Neuronal stem cell (in vitro differentiated cells): ENCODE measurements at regions not wholly inside any gene's neighbourhood (a gene's known extent, or its start where the extent isn't known, plus 50 kb on each side); places are given as distances from the start of the nearest gene placed in this dataset.

Experiments
- DNase-seq: peaks from one replicate; pipeline ENCODE4 v3.0.0-alpha.2; 2013; ENCODE audit warnings: low spot score
- H2AFZ ChIP-seq: one replicate; pipeline ENCODE4 v1.6.1; 2013; ENCODE audit warnings: mild to moderate bottlenecking, low read length, inconsistent platforms
- H2AK5ac ChIP-seq: 2 replicates; pipeline ENCODE4 v1.6.1; 2013; ENCODE audit warnings: low read depth, mild to moderate bottlenecking, inconsistent platforms, low read length, moderate library complexity, mixed read lengths
- H2BK120ac ChIP-seq: 2 replicates; pipeline ENCODE4 v1.6.1; 2013; ENCODE audit warnings: low read depth, mild to moderate bottlenecking, inconsistent platforms, low read length, moderate library complexity, mixed read lengths
- H2BK12ac ChIP-seq: one replicate; pipeline ENCODE4 v1.6.1; 2013; ENCODE audit warnings: low read length, inconsistent platforms
- H2BK15ac ChIP-seq: 2 replicates; pipeline ENCODE4 v1.6.1; 2013; ENCODE audit warnings: mild to moderate bottlenecking, low read length, inconsistent platforms, mixed read lengths
- H2BK5ac ChIP-seq: one replicate; pipeline ENCODE4 v1.6.1; 2013; ENCODE audit warnings: inconsistent platforms, mild to moderate bottlenecking, low read length, moderate library complexity
- H3K14ac ChIP-seq: one replicate; pipeline ENCODE4 v1.6.1; 2013; ENCODE audit warnings: low read length, inconsistent platforms
- H3K18ac ChIP-seq: 2 replicates; pipeline ENCODE4 v1.6.1; 2013; ENCODE audit warnings: low read length, inconsistent platforms
- H3K23ac ChIP-seq: 2 replicates; pipeline ENCODE4 v1.6.1; 2013; ENCODE audit warnings: low read depth, mild to moderate bottlenecking, mixed read lengths, low read length, inconsistent platforms; ENCODE audit not compliant: poor library complexity
- H3K27ac ChIP-seq: replicated peaks from 3 replicates; pipeline ENCODE4 v1.5.1; 2013; ENCODE audit warnings: low read length, inconsistent platforms
- H3K27me3 ChIP-seq, 3 experiments: 2 replicates each; pipeline ENCODE4 v1.6.1; 2013; ENCODE audit warnings: low read length in 3 of 3, mild to moderate bottlenecking in 2 of 3, inconsistent platforms in 1 of 3, low read depth in 1 of 3, mixed read lengths in 1 of 3, moderate library complexity in 1 of 3; ENCODE audit not compliant: control insufficient read depth in 3 of 3, insufficient read depth in 3 of 3
- H3K36me3 ChIP-seq, 2 donors: replicated peaks in 1 of 2; 2 replicates each; pipeline ENCODE4 v1.6.1; 2013; ENCODE audit warnings: low read length in 2 of 2; ENCODE audit not compliant: control insufficient read depth in 2 of 2, insufficient read depth in 2 of 2
- H3K4ac ChIP-seq: 2 replicates; pipeline ENCODE4 v1.6.1; 2013; ENCODE audit warnings: inconsistent platforms, mild to moderate bottlenecking, low read length, moderate library complexity
- H3K4me1 ChIP-seq, 2 donors: 1 replicate in 1 of 2; 2 replicates in 1 of 2; pipeline ENCODE4 v1.6.1; 2013; ENCODE audit warnings: low read length in 2 of 2, low read depth in 1 of 2; ENCODE audit not compliant: control insufficient read depth in 2 of 2, insufficient read depth in 1 of 2
- H3K4me2 ChIP-seq: one replicate; pipeline ENCODE4 v1.6.1; 2013; ENCODE audit warnings: mild to moderate bottlenecking, low read length, inconsistent platforms; ENCODE audit not compliant: insufficient read depth, poor library complexity, severe bottlenecking
- H3K4me3 ChIP-seq, 2 donors: 2 replicates each; pipeline ENCODE4 v1.5.1; 2013; ENCODE audit warnings: low read length in 2 of 2, mild to moderate bottlenecking in 2 of 2, inconsistent platforms in 1 of 2, moderate library complexity in 1 of 2
- H3K79me1 ChIP-seq: one replicate; pipeline ENCODE4 v1.6.1; 2013; ENCODE audit warnings: low read depth, mild to moderate bottlenecking, inconsistent platforms, low read length, moderate library complexity
- H3K9ac ChIP-seq: one replicate; pipeline ENCODE4 v1.6.1; 2013; ENCODE audit warnings: mild to moderate bottlenecking, low read depth, low read length, inconsistent platforms; ENCODE audit not compliant: poor library complexity
- H3K9me3 ChIP-seq, 2 donors: replicated peaks in 1 of 2; 2 replicates each; pipeline versions ENCODE3 to v1.6.1; 2013; ENCODE audit warnings: low read length in 2 of 2, mild to moderate bottlenecking in 2 of 2, inconsistent platforms in 1 of 2, low read depth in 1 of 2, mixed read lengths in 1 of 2, moderate library complexity in 1 of 2; ENCODE audit not compliant: control insufficient read depth in 2 of 2, insufficient read depth in 1 of 2
- H4K8ac ChIP-seq: one replicate; pipeline ENCODE4 v1.6.1; 2013; ENCODE audit warnings: low read depth, mild to moderate bottlenecking, inconsistent platforms, low read length, moderate library complexity
- H4K91ac ChIP-seq: one replicate; pipeline ENCODE4 v1.6.1; 2013; ENCODE audit warnings: low read length, low read depth, mild to moderate bottlenecking, inconsistent platforms; ENCODE audit not compliant: poor library complexity
- WGBS, 2 donors: extraction: QIAGEN DNeasy Blood & Tissue Kit; methylation state at CpG; one replicate each; pipeline ENCODE4 v1.1.7; 2013; ENCODE audit warnings: missing lambda C conversion rate in 2 of 2, mixed read lengths in 1 of 2; ENCODE audit not compliant: insufficient read length in 2 of 2, insufficient replicate concordance in 1 of 2; ENCODE audit errors: extremely low coverage in 2 of 2; 5-methylcytosine and 5-hydroxymethylcytosine counted together

- Histone ChIP-seq H3K36me3 (no peaks in the 10 kb centered on the region), H3K23ac (no peak overlapping the region), H2BK5ac (no peak overlapping the region), H2AK5ac (no peak overlapping the region), H4K91ac (peak overlapping the region; percentile 7), H3K27ac (no peak overlapping the region), H3K14ac (no peak overlapping the region), H3K4me1 (peaks cover 0 to 3% of the 10 kb centered on the region in 2 donors), H3K9me3 (no peaks in the 10 kb centered on the region), H2BK120ac (no peak overlapping the region), H2BK15ac (no peak overlapping the region), H3K4me3 (no peak overlapping the region), H3K27me3 (peaks cover 0 to 17% (median 0%) of the 10 kb centered on the region in 3 experiments), H3K79me1 (no peaks in the 10 kb centered on the region), H3K4me2 (no peak overlapping the region), H4K8ac (no peak overlapping the region), H2AFZ (no peak overlapping the region), H3K9ac (no peak overlapping the region), H3K4ac (no peak overlapping the region), H2BK12ac (no peak overlapping the region), H3K18ac (no peak overlapping the region)
- DNase-seq, result no peak
- WGBS, 2 donors, result no CpG with 5 or more reads among the region's 11 CpGs
Measured at GRCh38 chr22:19578180-19579004, 54.2 kb upstream of the CLDN5 start.

GRCh38 chr22:19579115-19579811 lies 55.1 kb upstream of the CLDN5 start:
- Histone ChIP-seq H2BK12ac (no peak overlapping the region), H3K18ac (no peak overlapping the region), H3K27ac (no peak overlapping the region), H3K36me3 (no peaks in the 10 kb centered on the region), H3K4ac (no peak overlapping the region), H3K4me2 (no peak overlapping the region), H2BK15ac (no peak overlapping the region), H3K27me3 (peaks cover 0 to 8% (median 0%) of the 10 kb centered on the region in 3 experiments), H3K14ac (peak overlapping the region; percentile 15), H2AFZ (no peak overlapping the region), H3K4me3 (no peak overlapping the region), H3K23ac (no peak overlapping the region), H2AK5ac (peak overlapping the region; percentile 7), H3K79me1 (no peaks in the 10 kb centered on the region), H3K9me3 (no peaks in the 10 kb centered on the region), H2BK120ac (no peak overlapping the region), H3K4me1 (peaks cover 0 to 3% of the 10 kb centered on the region in 2 donors), H4K8ac (no peak overlapping the region), H3K9ac (no peak overlapping the region), H2BK5ac (no peak overlapping the region), H4K91ac (no peak overlapping the region)
- no CpG with 5 or more reads among the region's 4 CpGs for WGBS, 2 donors
- no peak for DNase-seq

DNA sequence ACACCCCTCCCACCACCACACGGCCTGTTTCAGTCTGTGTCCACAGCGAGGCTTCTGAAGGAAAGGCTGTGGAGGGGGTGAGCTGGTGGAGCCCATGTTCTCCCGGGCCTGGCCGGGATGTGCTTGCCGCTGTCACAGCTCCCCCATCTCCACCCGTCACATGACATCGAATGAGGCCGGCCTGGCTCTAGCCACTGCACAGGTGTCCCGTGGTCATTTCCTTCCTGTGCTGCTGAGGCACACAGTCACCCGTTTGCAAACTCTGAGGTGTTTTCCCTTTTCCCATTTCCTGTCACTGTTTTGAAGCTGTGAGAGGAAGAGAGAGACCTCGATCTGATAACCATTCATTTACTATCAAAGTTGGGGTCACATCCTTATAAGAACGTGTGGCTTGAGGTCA lies 55.7 kb upstream of the CLDN5 start:
- no peak overlapping the region for H3K4me3 ChIP-seq
- H2BK15ac ChIP-seq, result no peak overlapping the region
- no peak overlapping the region for H3K4me2 ChIP-seq
- no peak overlapping the region for H4K8ac ChIP-seq
- no CpG with 5 or more reads among the region's 12 CpGs for WGBS, 2 donors
- no peak overlapping the region for H3K9ac ChIP-seq
- H3K23ac ChIP-seq, result no peak overlapping the region
- no peak overlapping the region for H2AK5ac ChIP-seq
- H3K36me3 ChIP-seq, result no peaks in the 10 kb centered on the region
- no peak overlapping the region for H2BK120ac ChIP-seq
- H2BK12ac ChIP-seq, result no peak overlapping the region
- H3K4ac ChIP-seq, result no peak overlapping the region
- no peak overlapping the region for H2AFZ ChIP-seq
- H3K9me3 ChIP-seq, result no peaks in the 10 kb centered on the region
- H3K79me1 ChIP-seq, result no peaks in the 10 kb centered on the region
- DNase-seq, result no peak
- H3K4me1 ChIP-seq, result peaks cover 0 to 3% of the 10 kb centered on the region in 2 donors
- no peak overlapping the region for H3K18ac ChIP-seq
- peaks cover 0 to 3% (median 0%) of the 10 kb centered on the region in 3 experiments for H3K27me3 ChIP-seq
- no peak overlapping the region for H2BK5ac ChIP-seq
- H4K91ac ChIP-seq, result no peak overlapping the region
- H3K14ac ChIP-seq, result no peak overlapping the region
- no peak overlapping the region for H3K27ac ChIP-seq

DNA sequence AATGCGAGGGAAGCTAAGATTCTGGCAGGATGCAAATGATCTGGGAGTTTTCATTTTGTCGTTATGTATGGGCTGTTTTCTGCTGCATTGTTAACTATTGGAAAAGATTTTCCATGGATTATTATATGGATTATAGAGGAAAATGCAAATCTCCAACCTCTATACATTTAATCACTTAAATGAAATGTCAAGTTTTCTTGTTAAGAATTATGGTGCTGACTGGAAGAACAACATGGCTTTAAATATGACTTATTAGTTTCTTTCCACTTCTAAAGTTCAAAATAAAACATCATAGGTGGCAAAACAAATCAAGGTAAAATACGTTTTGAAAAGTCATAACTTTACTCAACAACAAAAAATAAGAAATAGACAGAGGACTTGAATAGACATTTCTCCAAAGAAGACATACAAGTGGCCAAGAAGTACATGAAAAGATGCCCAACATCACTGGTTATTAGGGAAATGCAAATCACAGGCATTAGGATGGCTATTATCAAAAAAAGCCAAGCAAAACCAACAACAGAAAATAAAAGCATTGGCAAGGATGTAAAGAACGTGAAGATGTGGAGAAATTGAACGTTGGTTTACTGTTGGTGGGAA lies 56.2 kb upstream of the CLDN5 start:
- H3K36me3 ChIP-seq, result no peaks in the 10 kb centered on the region
- H2BK5ac ChIP-seq, result no peak overlapping the region
- no peak overlapping the region for H2BK15ac ChIP-seq
- no peak overlapping the region for H4K8ac ChIP-seq
- H3K14ac ChIP-seq, result no peak overlapping the region
- H3K4ac ChIP-seq, result no peak overlapping the region
- H3K27me3 ChIP-seq, result peaks cover 0 to 3% (median 0%) of the 10 kb centered on the region in 3 experiments
- H3K4me1 ChIP-seq, result peaks cover 0 to 3% of the 10 kb centered on the region in 2 donors
- no peak overlapping the region for H3K23ac ChIP-seq
- no peak overlapping the region for H3K9ac ChIP-seq
- H2AK5ac ChIP-seq, result no peak overlapping the region
- no peak overlapping the region for H3K4me3 ChIP-seq
- no peak overlapping the region for H2BK12ac ChIP-seq
- H3K18ac ChIP-seq, result no peak overlapping the region
- no peak overlapping the region for H4K91ac ChIP-seq
- H3K79me1 ChIP-seq, result no peaks in the 10 kb centered on the region
- 100% methylated on average over 2 of the region's 5 CpGs; no CpG with 5 or more reads in 1 of the 2 donors for WGBS, 2 donors
- no peak overlapping the region for H2AFZ ChIP-seq
- DNase-seq, result no peak
- no peak overlapping the region for H2BK120ac ChIP-seq
- no peak overlapping the region for H3K27ac ChIP-seq
- H3K9me3 ChIP-seq, result no peaks in the 10 kb centered on the region
- H3K4me2 ChIP-seq, result peak overlapping the region; percentile 4
